Ovary (tissue), 3 donors: ENCODE measurements at regions not wholly inside any gene's neighbourhood (a gene's known extent, or its start where the extent isn't known, plus 50 kb on each side); places are given as distances from the start of the nearest gene placed in this dataset.

Source experiments
- CTCF ChIP-seq, 3 donors: fragments of 450-650 bp in 2 of 3; fragments of 200-600 bp in 1 of 3; IDR thresholded peaks; one replicate each; pipeline versions ENCODE4 v1.5.1 to v1.8.0; 2016 to 2022; ENCODE audit warnings: antibody characterized with exemption in 3 of 3, mild to moderate bottlenecking in 1 of 3
- POLR2A ChIP-seq: fragments of 450-650 bp; IDR thresholded peaks from one replicate; pipeline ENCODE4 v1.6.1; 2017; ENCODE audit warnings: antibody characterized with exemption, mild to moderate bottlenecking, moderate library complexity
- donor health status: DM: no; HTN: no; CAD: no.

- TF ChIP-seq CTCF (IDR thresholded peaks at IDR 0.05), result no peak
- no peak for TF ChIP-seq POLR2A
Measured at GRCh38 chr16:52071101-52071500, 475.8 kb downstream of the TOX3 start.
